Colonic mucosa (tissue), 4 donors: ENCODE measurements at regions not wholly inside any gene's neighbourhood (a gene's known extent, or its start where the extent isn't known, plus 50 kb on each side); places are given as distances from the start of the nearest gene placed in this dataset.

Source experiments
- DNase-seq: peaks from one replicate; pipeline ENCODE4 v3.0.0-alpha.2; 2020
- H3K27ac ChIP-seq: fragments of 200-600 bp; one replicate; pipeline ENCODE4 v1.8.0; 2021
- H3K27me3 ChIP-seq: fragments of 200-600 bp; one replicate; pipeline ENCODE4 v1.8.0; 2021
- H3K36me3 ChIP-seq: fragments of 200-600 bp; one replicate; pipeline ENCODE4 v1.8.0; 2021
- H3K4me1 ChIP-seq: fragments of 200-600 bp; one replicate; pipeline ENCODE4 v1.8.0; 2021; ENCODE audit warnings: mild to moderate bottlenecking
- H3K4me3 ChIP-seq: fragments of 200-600 bp; one replicate; pipeline ENCODE4 v1.8.0; 2021
- H3K9ac ChIP-seq, 2 donors: one replicate each; pipeline ENCODE4 v1.7.0; 2013; ENCODE audit warnings: control low read depth in 2 of 2, low read depth in 2 of 2, low read length in 2 of 2
- H3K9me3 ChIP-seq: fragments of 200-600 bp; one replicate; pipeline ENCODE4 v1.8.0; 2021
- intact Hi-C: fragments of 100-400 bp; cut with DNase I; formaldehyde crosslinking; loops from one replicate; pipeline ENCODE4 v1.14.1; 2022
- TF ChIP-seq, protein P1 (sequence below): fragments of 200-600 bp; IDR thresholded peaks from one replicate; pipeline ENCODE4 v1.8.0; 2022; ENCODE audit warnings: antibody characterized with exemption, mild to moderate bottlenecking
- donor health status: healthy.
- donor health status: DM: no; HTN: no; CAD: no.
- donor health status: DM: no; HTN: no; CAD: no.

DNA sequence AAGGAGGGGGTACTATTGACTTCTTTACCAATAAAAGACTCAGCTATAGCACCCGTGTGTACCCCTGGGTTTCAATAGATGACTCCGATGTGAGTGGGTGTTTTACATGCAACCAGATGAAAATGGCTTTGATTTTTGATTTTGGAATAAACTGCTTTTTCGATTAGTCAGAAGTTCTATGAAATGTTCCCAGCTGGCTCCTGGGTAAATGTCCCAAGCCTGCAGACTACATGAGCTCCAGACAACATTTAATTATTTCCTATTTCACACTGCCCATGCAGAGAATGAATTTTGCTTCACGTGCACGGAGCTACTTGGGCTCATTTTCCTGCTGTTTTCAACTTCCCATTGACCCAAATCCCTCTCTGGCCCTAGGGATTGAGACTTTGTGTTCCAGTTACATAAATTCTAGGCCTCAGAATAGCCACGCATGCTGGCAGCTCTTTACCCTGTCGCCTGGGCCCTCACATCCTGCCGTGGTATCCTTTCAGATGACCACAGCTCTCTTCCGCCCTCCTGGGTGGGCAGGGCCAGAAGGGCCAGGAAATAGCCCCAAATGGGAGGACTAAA, 59.7 kb downstream of the GPR6 start:
- TF ChIP-seq, protein P1, sequence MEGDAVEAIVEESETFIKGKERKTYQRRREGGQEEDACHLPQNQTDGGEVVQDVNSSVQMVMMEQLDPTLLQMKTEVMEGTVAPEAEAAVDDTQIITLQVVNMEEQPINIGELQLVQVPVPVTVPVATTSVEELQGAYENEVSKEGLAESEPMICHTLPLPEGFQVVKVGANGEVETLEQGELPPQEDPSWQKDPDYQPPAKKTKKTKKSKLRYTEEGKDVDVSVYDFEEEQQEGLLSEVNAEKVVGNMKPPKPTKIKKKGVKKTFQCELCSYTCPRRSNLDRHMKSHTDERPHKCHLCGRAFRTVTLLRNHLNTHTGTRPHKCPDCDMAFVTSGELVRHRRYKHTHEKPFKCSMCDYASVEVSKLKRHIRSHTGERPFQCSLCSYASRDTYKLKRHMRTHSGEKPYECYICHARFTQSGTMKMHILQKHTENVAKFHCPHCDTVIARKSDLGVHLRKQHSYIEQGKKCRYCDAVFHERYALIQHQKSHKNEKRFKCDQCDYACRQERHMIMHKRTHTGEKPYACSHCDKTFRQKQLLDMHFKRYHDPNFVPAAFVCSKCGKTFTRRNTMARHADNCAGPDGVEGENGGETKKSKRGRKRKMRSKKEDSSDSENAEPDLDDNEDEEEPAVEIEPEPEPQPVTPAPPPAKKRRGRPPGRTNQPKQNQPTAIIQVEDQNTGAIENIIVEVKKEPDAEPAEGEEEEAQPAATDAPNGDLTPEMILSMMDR = no peak
- Histone ChIP-seq H3K4me1 (no peaks in the 10 kb centered on the region), H3K36me3 (no peaks in the 10 kb centered on the region), H3K9ac (no peak overlapping the region), H3K4me3 (no peak overlapping the region), H3K27ac (no peak overlapping the region), H3K9me3 (no peaks in the 10 kb centered on the region), H3K27me3 (no peaks in the 10 kb centered on the region)
- intact Hi-C loops = no loop called here
- DNase-seq = no peak

DNA sequence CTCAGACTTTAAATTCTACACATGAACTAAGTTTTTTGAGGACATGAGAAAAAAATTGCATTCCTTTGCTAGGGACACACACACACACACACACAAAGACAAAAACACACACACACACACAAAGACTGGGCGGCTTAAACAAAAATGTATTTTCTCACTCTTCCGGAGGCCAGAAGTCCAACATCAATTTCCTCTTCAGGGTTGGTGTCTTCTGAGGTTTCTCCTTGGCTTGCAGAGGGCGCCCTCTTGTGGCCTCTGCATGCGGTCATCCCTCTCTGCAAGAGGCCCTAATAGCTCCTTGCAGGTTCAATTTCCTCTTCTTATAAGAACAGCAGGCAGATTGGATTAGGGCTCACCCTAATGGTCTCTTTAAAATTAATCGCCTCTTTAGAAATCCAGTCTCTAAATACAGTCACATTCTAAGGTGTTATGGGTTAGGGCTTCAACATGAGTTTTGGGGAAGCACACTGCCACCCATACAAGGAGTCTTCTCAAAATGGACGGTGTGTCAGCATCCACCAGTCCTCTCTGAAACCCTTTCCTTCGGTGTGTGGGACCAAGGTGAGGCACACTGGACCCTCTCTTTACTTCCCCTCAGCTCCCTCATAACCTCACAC, 61.4 kb downstream of the GPR6 start:
- no peaks in the 10 kb centered on the region for H3K4me1 ChIP-seq
- H3K9me3 ChIP-seq = no peaks in the 10 kb centered on the region
- intact Hi-C loops = no loop called here
- peak overlapping the region; percentile 40 for H3K4me3 ChIP-seq
- no peaks in the 10 kb centered on the region for H3K27me3 ChIP-seq
- DNase-seq = peak; percentile 91
- peak overlapping the region; percentile 32 for H3K27ac ChIP-seq
- TF ChIP-seq, protein P1 = peak; percentile 81
- peak overlapping the region in 1 of 2 donors; percentile 20 for H3K9ac ChIP-seq
- H3K36me3 ChIP-seq = no peaks in the 10 kb centered on the region

DNA sequence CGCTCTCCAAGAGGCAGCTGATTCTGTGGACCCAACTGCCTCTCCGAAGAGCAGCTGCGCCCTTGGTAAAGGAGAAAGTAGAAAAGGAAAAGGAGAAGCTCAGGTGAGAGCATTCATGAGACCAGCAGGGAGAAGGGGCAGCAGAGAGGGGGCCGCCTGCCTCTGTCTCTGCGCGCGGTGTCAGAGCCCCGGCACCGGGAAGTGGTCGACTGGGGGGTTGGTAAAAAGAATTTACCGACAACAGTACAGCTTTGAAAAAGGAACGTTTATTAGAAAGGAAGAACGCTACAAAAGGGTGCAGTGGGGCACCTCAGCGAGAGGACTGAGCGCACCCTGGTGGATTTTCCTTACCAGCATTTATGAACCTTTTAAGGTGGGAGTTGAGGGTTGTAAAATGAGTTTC, 61.9 kb downstream of the GPR6 start:
- peak; percentile 45 for DNase-seq
- intact Hi-C loops = loop anchor here (2.0 to 5.0 kb wide), 2 partner anchors 337 to 513 kb away; no protein-coding TSS in a partner anchor
- Histone ChIP-seq H3K9ac (peak overlapping the region in 1 of 2 donors; percentile 20), H3K4me3 (peak overlapping the region; percentile 40), H3K27me3 (no peaks in the 10 kb centered on the region), H3K36me3 (no peaks in the 10 kb centered on the region), H3K9me3 (no peaks in the 10 kb centered on the region), H3K4me1 (no peaks in the 10 kb centered on the region), H3K27ac (peak overlapping the region; percentile 32)
- TF ChIP-seq, protein P1 = no peak

DNA sequence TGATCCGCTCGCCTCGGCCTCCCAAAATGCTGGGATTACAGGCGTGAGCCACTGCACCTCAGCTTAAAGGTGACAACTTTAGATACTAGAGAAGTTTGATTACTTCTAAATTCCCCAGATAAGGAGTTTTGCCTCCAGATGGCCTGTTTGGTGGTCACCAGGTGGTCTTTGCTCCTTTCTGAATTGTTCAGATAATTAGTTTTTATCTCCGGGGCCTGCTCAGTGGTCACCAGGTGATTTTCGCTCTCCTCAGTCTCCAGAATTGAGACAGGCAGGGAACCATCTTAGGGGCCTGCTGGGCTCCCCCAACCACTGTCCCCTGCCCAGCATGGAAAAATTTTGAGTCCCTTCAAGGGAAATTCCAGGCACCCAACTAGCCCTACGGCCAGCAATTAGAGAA, 62.6 kb downstream of the GPR6 start:
- no peak overlapping the region for H3K4me3 ChIP-seq
- no peaks in the 10 kb centered on the region for H3K4me1 ChIP-seq
- DNase-seq = no peak
- H3K27me3 ChIP-seq = no peaks in the 10 kb centered on the region
- intact Hi-C loops = loop anchor here (2.0 to 5.0 kb wide), 2 partner anchors 338 to 513 kb away; no protein-coding TSS in a partner anchor
- no peak overlapping the region for H3K27ac ChIP-seq
- no peak overlapping the region for H3K9ac ChIP-seq
- no peaks in the 10 kb centered on the region for H3K36me3 ChIP-seq
- TF ChIP-seq, protein P1 = no peak
- no peaks in the 10 kb centered on the region for H3K9me3 ChIP-seq

DNA sequence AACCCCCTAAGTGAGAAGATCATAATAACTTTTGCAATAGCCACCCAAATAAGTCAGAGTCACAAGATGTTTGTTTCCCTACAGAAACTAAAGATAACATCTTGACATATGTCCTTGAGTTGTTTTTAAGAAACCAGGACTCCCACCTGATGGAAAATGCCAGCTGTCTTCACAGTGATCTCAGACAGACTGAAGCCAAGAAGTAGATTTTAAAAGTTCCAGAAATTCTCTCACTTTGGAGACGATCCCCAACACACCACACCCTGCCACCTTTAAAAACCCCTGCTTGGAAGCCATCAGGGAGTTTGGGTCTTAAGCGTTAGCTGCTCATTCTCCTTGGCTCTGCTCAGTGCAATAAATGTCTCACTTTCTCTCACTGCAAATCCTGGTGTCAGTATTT, 63.0 kb downstream of the GPR6 start:
- DNase-seq = no peak
- H3K9ac ChIP-seq = no peak overlapping the region
- H3K4me1 ChIP-seq = no peaks in the 10 kb centered on the region
- H3K36me3 ChIP-seq = no peaks in the 10 kb centered on the region
- H3K27me3 ChIP-seq = no peaks in the 10 kb centered on the region
- TF ChIP-seq, protein P1 = no peak
- intact Hi-C loops = loop anchor here (2.0 to 5.0 kb wide), 2 partner anchors 338 to 514 kb away; no protein-coding TSS in a partner anchor
- H3K27ac ChIP-seq = no peak overlapping the region
- H3K9me3 ChIP-seq = no peaks in the 10 kb centered on the region
- H3K4me3 ChIP-seq = no peak overlapping the region
